ENCODE measurements at regions not wholly inside any gene's neighbourhood (a gene's known extent, or its start where the extent isn't known, plus 50 kb on each side); places are given as distances from the start of the nearest gene placed in this dataset.

DNA sequence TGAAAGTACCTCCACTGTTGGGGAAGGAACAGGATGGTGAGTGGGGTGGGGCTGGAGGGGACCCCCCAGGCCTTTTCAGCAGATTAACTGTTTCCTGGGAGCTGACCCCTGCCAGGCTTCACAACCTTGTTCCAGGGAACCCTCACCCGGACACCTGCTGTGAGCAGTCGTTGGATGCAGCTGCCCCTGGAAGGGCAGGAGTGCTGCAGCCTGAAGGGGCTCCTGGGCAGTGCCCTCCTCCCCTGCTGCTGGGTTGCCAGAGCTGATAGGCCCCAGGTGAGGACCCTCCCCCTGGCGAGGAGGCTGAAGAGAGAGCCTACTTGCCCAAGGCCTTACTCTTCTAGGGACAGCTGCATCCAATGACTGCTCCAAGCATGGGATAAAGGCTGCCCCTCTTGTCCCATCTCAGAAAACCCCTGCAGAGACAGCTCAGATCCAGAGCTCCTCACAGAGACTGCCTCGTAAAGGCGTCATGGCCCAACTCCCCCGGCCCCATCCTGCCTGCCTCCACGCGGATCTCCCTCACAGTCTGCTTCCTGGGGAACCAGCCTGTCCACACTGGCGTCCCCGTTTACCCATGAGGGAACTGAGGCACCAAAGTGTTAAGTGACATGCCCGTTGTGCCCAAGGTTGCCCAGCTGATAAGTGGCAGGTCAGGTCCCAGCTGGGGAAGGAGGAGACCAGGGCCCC, 193.4 kb upstream of the LINGO1 start:
- TF ChIP-seq SIN3A (IDR thresholded peaks at IDR 0.05; ENCODE audit: borderline replicate concordance, insufficient read depth, low read length): no peak
- no peak for TF ChIP-seq TAF1 (IDR thresholded peaks at IDR 0.05; ENCODE audit: borderline replicate concordance, insufficient read depth, low read length)
- no peak for TF ChIP-seq POLR2AphosphoS5 (IDR thresholded peaks at IDR 0.05; ENCODE audit: low read depth, low read length)
- TF ChIP-seq, protein P1, sequence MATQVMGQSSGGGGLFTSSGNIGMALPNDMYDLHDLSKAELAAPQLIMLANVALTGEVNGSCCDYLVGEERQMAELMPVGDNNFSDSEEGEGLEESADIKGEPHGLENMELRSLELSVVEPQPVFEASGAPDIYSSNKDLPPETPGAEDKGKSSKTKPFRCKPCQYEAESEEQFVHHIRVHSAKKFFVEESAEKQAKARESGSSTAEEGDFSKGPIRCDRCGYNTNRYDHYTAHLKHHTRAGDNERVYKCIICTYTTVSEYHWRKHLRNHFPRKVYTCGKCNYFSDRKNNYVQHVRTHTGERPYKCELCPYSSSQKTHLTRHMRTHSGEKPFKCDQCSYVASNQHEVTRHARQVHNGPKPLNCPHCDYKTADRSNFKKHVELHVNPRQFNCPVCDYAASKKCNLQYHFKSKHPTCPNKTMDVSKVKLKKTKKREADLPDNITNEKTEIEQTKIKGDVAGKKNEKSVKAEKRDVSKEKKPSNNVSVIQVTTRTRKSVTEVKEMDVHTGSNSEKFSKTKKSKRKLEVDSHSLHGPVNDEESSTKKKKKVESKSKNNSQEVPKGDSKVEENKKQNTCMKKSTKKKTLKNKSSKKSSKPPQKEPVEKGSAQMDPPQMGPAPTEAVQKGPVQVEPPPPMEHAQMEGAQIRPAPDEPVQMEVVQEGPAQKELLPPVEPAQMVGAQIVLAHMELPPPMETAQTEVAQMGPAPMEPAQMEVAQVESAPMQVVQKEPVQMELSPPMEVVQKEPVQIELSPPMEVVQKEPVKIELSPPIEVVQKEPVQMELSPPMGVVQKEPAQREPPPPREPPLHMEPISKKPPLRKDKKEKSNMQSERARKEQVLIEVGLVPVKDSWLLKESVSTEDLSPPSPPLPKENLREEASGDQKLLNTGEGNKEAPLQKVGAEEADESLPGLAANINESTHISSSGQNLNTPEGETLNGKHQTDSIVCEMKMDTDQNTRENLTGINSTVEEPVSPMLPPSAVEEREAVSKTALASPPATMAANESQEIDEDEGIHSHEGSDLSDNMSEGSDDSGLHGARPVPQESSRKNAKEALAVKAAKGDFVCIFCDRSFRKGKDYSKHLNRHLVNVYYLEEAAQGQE (IDR thresholded peaks at IDR 0.05; ENCODE audit: insufficient read depth in 1 of 2, low read depth in 2 of 2, low read length in 2 of 2): no peak
- TF ChIP-seq FOXP2 (optimal IDR thresholded peaks at IDR 0.05; ENCODE audit: borderline replicate concordance, extremely low read depth, extremely low read length, insufficient read depth): no peak

Data from PFSK-1 (cell line).